ENCODE measurements at regions not wholly inside any gene's neighbourhood (a gene's known extent, or its start where the extent isn't known, plus 50 kb on each side); places are given as distances from the start of the nearest gene placed in this dataset.

DNA sequence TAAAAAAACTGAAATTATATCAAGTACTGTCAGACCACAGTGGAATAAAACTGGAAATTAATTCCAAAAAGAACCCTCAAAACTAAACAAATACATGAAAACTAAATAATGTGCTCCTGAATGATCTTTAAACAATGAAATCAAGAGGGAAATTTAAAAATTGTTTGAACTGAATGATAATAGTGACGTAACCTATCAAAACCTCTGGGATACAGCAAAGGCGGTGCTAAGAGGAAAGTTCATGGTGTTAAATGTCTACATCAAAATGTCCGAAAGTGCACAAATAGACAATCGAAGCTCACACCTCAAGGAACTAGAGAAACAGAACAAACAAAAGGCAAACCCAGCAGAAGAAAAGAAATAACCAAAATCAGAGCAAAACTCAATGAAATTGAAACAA, 70.8 kb upstream of the TUBA3C start:
- DNase-seq, result no peak
- no peak overlapping the region for H3K4me3 ChIP-seq (ENCODE audit: insufficient read depth, low read depth, low read length)
- H3K27me3 ChIP-seq (ENCODE audit: control insufficient read depth, insufficient read depth, low read length), result no peaks in the 10 kb centered on the region

DNA sequence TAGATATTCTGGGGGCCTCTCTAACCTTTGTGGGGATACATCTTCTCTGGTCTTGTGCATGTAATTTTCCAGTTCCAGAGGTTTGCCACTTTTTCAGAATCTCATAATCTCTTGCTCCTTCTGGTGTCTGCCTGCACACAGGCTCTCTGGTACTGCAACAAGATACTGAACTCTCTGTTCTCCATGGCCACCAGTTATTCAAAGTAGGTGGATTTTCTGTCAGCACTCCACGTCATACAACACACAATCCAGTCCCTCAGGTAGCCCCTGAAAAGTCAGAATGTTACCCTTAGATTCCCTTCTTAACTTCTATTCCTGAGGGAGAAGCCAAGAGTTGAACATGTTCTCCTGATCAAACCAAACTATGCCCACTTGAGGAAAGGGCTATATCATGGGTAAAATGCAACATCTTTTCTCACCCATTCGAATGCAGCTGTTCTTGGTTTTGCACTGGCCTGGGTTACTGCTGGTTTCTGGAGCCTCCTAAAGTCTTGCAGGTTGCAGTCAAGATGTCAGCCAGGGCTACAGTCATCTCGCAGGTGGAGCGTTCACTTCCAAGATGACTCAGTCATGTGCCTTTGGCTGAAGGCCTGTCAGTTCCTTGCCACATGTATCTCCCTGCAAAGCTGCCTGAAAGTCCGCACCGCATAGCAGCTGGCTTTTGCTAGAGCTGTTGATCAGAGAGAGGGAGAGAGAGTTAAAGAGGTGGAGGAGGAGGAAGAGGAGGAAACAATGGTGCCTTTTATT, 57.7 kb upstream of the TUBA3C start:
- no peaks in the 10 kb centered on the region for H3K36me3 ChIP-seq (replicated peaks; ENCODE audit: control insufficient read depth, insufficient read depth, low read length)
- H3K27me3 ChIP-seq (ENCODE audit: control insufficient read depth, insufficient read depth, low read length), result no peaks in the 10 kb centered on the region
- DNase-seq, result no peak
- H3K4me3 ChIP-seq (ENCODE audit: insufficient read depth, low read depth, low read length), result no peak overlapping the region

More for the DNA sequence above, 70.8 kb upstream of the TUBA3C start:
- no peaks in the 10 kb centered on the region for H3K36me3 ChIP-seq (replicated peaks; ENCODE audit: control insufficient read depth, insufficient read depth, low read length)
